HFFc6 (cell line): ENCODE measurements at regions not wholly inside any gene's neighbourhood (a gene's known extent, or its start where the extent isn't known, plus 50 kb on each side); places are given as distances from the start of the nearest gene placed in this dataset.
"Not testable (repeated sequence)": the region's sequence is repeated elsewhere in the genome, so short reads cannot be mapped to it uniquely, and the experiment has no call there.

Source experiments
- DNase-seq: peaks from one replicate; pipeline ENCODE4 v3.0.0-alpha.2; 2018
- H3K27ac Mint-ChIP-seq: 2 replicates; pipeline ENCODE4 v1.8.0; 2020; ENCODE audit warnings: mild to moderate bottlenecking, mixed read lengths
- H3K27me3 Mint-ChIP-seq: 2 replicates; pipeline ENCODE4 v1.8.0; 2021; ENCODE audit warnings: mild to moderate bottlenecking, moderate library complexity, mixed read lengths; ENCODE audit not compliant: insufficient read depth
- H3K36me3 Mint-ChIP-seq: 2 replicates; pipeline ENCODE4 v1.8.0; 2021; ENCODE audit warnings: low read depth, mixed read lengths
- H3K4me1 Mint-ChIP-seq: 2 replicates; pipeline ENCODE4 v1.8.0; 2020; ENCODE audit warnings: low read depth, mixed read lengths
- H3K4me3 Mint-ChIP-seq: 2 replicates; pipeline ENCODE4 v1.8.0; 2020; ENCODE audit warnings: mild to moderate bottlenecking, moderate library complexity, mixed read lengths
- H3K9me3 Mint-ChIP-seq: 2 replicates; pipeline ENCODE4 v1.8.0; 2020; ENCODE audit warnings: mild to moderate bottlenecking, mixed read lengths
- CTCF ChIP-seq: fragments of 200-600 bp; sonication (generic); IDR thresholded peaks from 2 replicates; pipeline ENCODE4 v1.5.0; 2021; ENCODE audit warnings: antibody characterized with exemption, mild to moderate bottlenecking

GRCh38 chr3:106447723-106448301 is 579.0 kb upstream of the CBLB start:
- DNase-seq, result no peak
- no peaks in the 10 kb centered on the region; the same call in 1 of the 2 replicates for H3K27me3 Mint-ChIP-seq
- peaks cover 5% of the 10 kb centered on the region; the same call in 1 of the 2 replicates for H3K9me3 Mint-ChIP-seq
- peaks cover 7% of the 10 kb centered on the region; the same call in 1 of the 2 replicates for H3K36me3 Mint-ChIP-seq
- no peak overlapping the region for H3K4me3 Mint-ChIP-seq
- peaks cover 5% of the 10 kb centered on the region; the same call in 1 of the 2 replicates for H3K4me1 Mint-ChIP-seq
- no peak overlapping the region for H3K27ac Mint-ChIP-seq
- TF ChIP-seq CTCF, result no peak

- DNase-seq, H3K4me1 Mint-ChIP-seq: not testable (repeated sequence)
Observed at GRCh38 chr3:106448372-106448966, 579.7 kb upstream of the CBLB start.

GRCh38 chr3:106452096-106452495 is 583.3 kb upstream of the CBLB start:
- Mint-ChIP-seq H3K4me1 (peaks cover 10% of the 10 kb centered on the region), H3K9me3 (peaks cover 5% of the 10 kb centered on the region; the same call in 1 of the 2 replicates), H3K27me3 (no peaks in the 10 kb centered on the region; the same call in 1 of the 2 replicates), H3K27ac (no peak overlapping the region), H3K4me3 (no peak overlapping the region), H3K36me3 (peaks cover 7% of the 10 kb centered on the region; the same call in 1 of the 2 replicates)
- DNase-seq, result no peak
- TF ChIP-seq CTCF, result no peak

More at GRCh38 chr3:106448372-106448966, 579.7 kb upstream of the CBLB start:
- H3K4me3 Mint-ChIP-seq, H3K36me3 Mint-ChIP-seq, H3K9me3 Mint-ChIP-seq, H3K27ac Mint-ChIP-seq, H3K27me3 Mint-ChIP-seq: not testable (repeated sequence)

- TF ChIP-seq CTCF, result no peak
- Mint-ChIP-seq H3K36me3 (no peaks in the 10 kb centered on the region), H3K4me3 (no peak overlapping the region), H3K27ac (no peak overlapping the region), H3K4me1 (peaks cover 17% of the 10 kb centered on the region), H3K27me3 (no peaks in the 10 kb centered on the region; the same call in 1 of the 2 replicates), H3K9me3 (no peaks in the 10 kb centered on the region)
- no peak for DNase-seq
Observed at GRCh38 chr3:106454497-106454896, 585.7 kb upstream of the CBLB start.

GRCh38 chr3:106457281-106458180 is 588.7 kb upstream of the CBLB start:
- Mint-ChIP-seq H3K9me3 (no peaks in the 10 kb centered on the region), H3K4me3 (no peak overlapping the region), H3K27me3 (no peaks in the 10 kb centered on the region; the same call in 1 of the 2 replicates), H3K36me3 (no peaks in the 10 kb centered on the region), H3K4me1 (peaks cover 17% of the 10 kb centered on the region), H3K27ac (no peak overlapping the region)
- peak; percentile 61 for DNase-seq
- no peak for TF ChIP-seq CTCF
